H1 (cell line): ENCODE measurements at regions not wholly inside any gene's neighbourhood (a gene's known extent, or its start where the extent isn't known, plus 50 kb on each side); places are given as distances from the start of the nearest gene placed in this dataset.

ENCODE experiments used
- CTCF ChIP-seq, 3 experiments: IDR thresholded peaks; 1 replicate in 2 of 3; 2 replicates in 1 of 3; pipeline versions ENCODE4 v1.5.1 to v1.6.1; 2011; ENCODE audit warnings: low read length in 3 of 3, mild to moderate bottlenecking in 3 of 3, inconsistent platforms in 2 of 3, low read depth in 1 of 3, moderate library complexity in 1 of 3; ENCODE audit not compliant: insufficient read depth in 1 of 3; ENCODE audit errors: control extremely low read depth in 1 of 3
- EP300 ChIP-seq, 2 experiments: IDR thresholded peaks; 1 replicate in 1 of 2; 2 replicates in 1 of 2; pipeline ENCODE4 v1.6.1; 2011 to 2012; ENCODE audit warnings: low read depth in 2 of 2, low read length in 2 of 2, mild to moderate bottlenecking in 2 of 2, borderline replicate concordance in 1 of 2, inconsistent platforms in 1 of 2, moderate library complexity in 1 of 2
- GABPA ChIP-seq: IDR thresholded peaks from 2 replicates; pipeline ENCODE4 v1.6.1; 2011; ENCODE audit warnings: mild to moderate bottlenecking, low read length, moderate library complexity, borderline replicate concordance; ENCODE audit not compliant: insufficient read depth
- JUN ChIP-seq: IDR thresholded peaks from 2 replicates; pipeline ENCODE4 v1.6.1; 2011; ENCODE audit warnings: low read depth, mild to moderate bottlenecking, improper control_type of control experiment, low read length
- POLR2AphosphoS5 ChIP-seq: IDR thresholded peaks from 2 replicates; pipeline ENCODE4 v1.6.1; 2011; ENCODE audit warnings: low read depth, low read length
- RFX5 ChIP-seq: IDR thresholded peaks from 2 replicates; pipeline ENCODE4 v1.6.1; 2011; ENCODE audit warnings: low read depth, low read length, improper control_type of control experiment, borderline replicate concordance
- SRF ChIP-seq: IDR thresholded peaks from 2 replicates; pipeline ENCODE4 v1.6.1; 2011; ENCODE audit warnings: mild to moderate bottlenecking, low read depth, low read length, moderate library complexity

GRCh38 chr16:79685871-79686270 is 85.3 kb upstream of the MAF start:
- TF ChIP-seq POLR2AphosphoS5 (no peak), RFX5 (no peak), EP300 (IDR thresholded peaks at IDR 0.05; ENCODE audit: borderline replicate concordance in 1 of 2, low read depth in 2 of 2, low read length in 2 of 2) (no peak), SRF (no peak), CTCF (IDR thresholded peaks at IDR 0.05; ENCODE audit: control extremely low read depth in 1 of 3, insufficient read depth in 1 of 3, low read depth in 1 of 3, low read length in 3 of 3) (no peak), GABPA (no peak), JUN (no peak)
